ENCODE measurements at regions not wholly inside any gene's neighbourhood (a gene's known extent, or its start where the extent isn't known, plus 50 kb on each side); places are given as distances from the start of the nearest gene placed in this dataset.

DNA sequence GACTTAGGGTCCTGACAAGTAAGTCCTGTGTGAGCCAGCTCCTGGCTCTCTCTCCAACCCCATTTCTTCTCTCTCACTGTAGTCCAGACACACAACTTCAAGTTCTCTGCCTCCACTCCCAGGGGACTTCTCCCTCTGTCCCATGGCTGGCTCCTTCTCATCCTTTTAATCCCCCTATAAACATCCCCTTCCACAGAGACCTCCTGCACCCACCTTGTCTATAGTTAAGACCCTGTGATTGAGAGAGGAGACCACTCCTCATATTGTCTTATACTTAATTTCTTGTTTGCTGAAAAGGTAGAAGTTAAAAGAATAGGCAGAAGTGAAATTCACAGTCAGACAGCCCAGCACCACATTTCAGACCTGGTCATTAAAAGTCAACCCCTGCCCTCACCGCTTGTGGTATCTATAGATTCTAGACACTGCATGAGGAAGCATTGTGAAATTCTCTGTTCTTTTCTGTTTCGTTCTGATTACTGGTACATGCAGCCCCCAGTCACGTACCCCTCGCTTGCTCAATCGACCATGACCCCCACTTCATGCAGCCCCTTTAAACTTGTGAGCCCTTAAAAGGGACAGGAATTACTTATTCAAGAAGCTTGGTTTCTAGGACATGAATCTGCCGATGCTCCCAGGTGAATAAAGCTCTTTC lies 125.6 kb upstream of the FRMD4A start:
- TF ChIP-seq CTCF (IDR thresholded peaks at IDR 0.05) (no peak), POLR2A (IDR thresholded peaks at IDR 0.05) (no peak), POLR2AphosphoS5 (IDR thresholded peaks at IDR 0.05) (no peak)

Data from breast epithelium (tissue), 3 donors.